ENCODE measurements at regions not wholly inside any gene's neighbourhood (a gene's known extent, or its start where the extent isn't known, plus 50 kb on each side); places are given as distances from the start of the nearest gene placed in this dataset.

- no peak for TF ChIP-seq CTCF (IDR thresholded peaks at IDR 0.05)
- no peak for TF ChIP-seq POLR2A (IDR thresholded peaks at IDR 0.05)
- TF ChIP-seq POLR2AphosphoS5 (IDR thresholded peaks at IDR 0.05): no peak
These were observed 193.5 kb upstream of the ANKH start for GRCh38 chr5:15065091-15065490.
